ENCODE measurements at regions not wholly inside any gene's neighbourhood (a gene's known extent, or its start where the extent isn't known, plus 50 kb on each side); places are given as distances from the start of the nearest gene placed in this dataset.

- Histone ChIP-seq H3K27ac (ENCODE audit: low read length) (no peak overlapping the region), H3K27me3 (replicated peaks in 1 of 2; ENCODE audit: control insufficient read depth in 2 of 2, extremely low read depth in 1 of 2, insufficient read depth in 2 of 2, low read length in 1 of 2) (no peaks in the 10 kb centered on the region), H3K4me1 (ENCODE audit: control insufficient read depth in 1 of 2, extremely low read depth in 1 of 2, insufficient read depth in 2 of 2, low read length in 2 of 2) (no peaks in the 10 kb centered on the region), H3K4me3 (ENCODE audit: control insufficient read depth in 1 of 2, extremely low read depth in 1 of 2, low read length in 1 of 2) (no peak overlapping the region), H3K9me3 (no peaks in the 10 kb centered on the region), H3K36me3 (ENCODE audit: control insufficient read depth in 2 of 2, extremely low read depth in 1 of 2, insufficient read depth in 1 of 2, low read length in 1 of 2) (no peaks in the 10 kb centered on the region)
- Mint-ChIP-seq H3K27ac (no peak overlapping the region), H3K27me3 (no peaks in the 10 kb centered on the region), H3K9me3 (peaks cover 5 to 16% (median 11%) of the 10 kb centered on the region in 3 donors), H3K4me3 (no peak overlapping the region), H3K36me3 (no peaks in the 10 kb centered on the region), H3K4me1 (no peaks in the 10 kb centered on the region)
- CTCF ChIA-PET, result no interaction called here
- no peak for DNase-seq
- no peak for ATAC-seq (replicated peaks in 1 of 4)
- WGBS (ENCODE audit: insufficient coverage), result no CpG with 5 or more reads among the region's 1 CpG
- POLR2A ChIA-PET, result no interaction called here
Measured at GRCh38 chr13:53343361-53343744, 314.7 kb downstream of the OLFM4 start.

GRCh38 chr13:53351021-53351420, 322.4 kb downstream of the OLFM4 start:
- H3K36me3 ChIP-seq (ENCODE audit: control insufficient read depth in 2 of 2, extremely low read depth in 1 of 2, insufficient read depth in 1 of 2, low read length in 1 of 2), result no peaks in the 10 kb centered on the region
- ATAC-seq (replicated peaks in 1 of 4) (no peak), DNase-seq (no peak)
- H3K27me3 ChIP-seq (replicated peaks in 1 of 2; ENCODE audit: control insufficient read depth in 2 of 2, extremely low read depth in 1 of 2, insufficient read depth in 2 of 2, low read length in 1 of 2), result no peaks in the 10 kb centered on the region
- POLR2A ChIA-PET, result no interaction called here
- no CpG with 5 or more reads among the region's 1 CpG for WGBS (ENCODE audit: insufficient coverage)
- H3K27ac Mint-ChIP-seq, result no peak overlapping the region
- no peak overlapping the region for H3K4me3 Mint-ChIP-seq
- H3K36me3 Mint-ChIP-seq, result no peaks in the 10 kb centered on the region
- no peaks in the 10 kb centered on the region for H3K4me1 ChIP-seq (ENCODE audit: control insufficient read depth in 1 of 2, extremely low read depth in 1 of 2, insufficient read depth in 2 of 2, low read length in 2 of 2)
- no peak overlapping the region for H3K27ac ChIP-seq (ENCODE audit: low read length)
- H3K9me3 ChIP-seq, result no peaks in the 10 kb centered on the region
- H3K27me3 Mint-ChIP-seq, result no peaks in the 10 kb centered on the region
- CTCF ChIA-PET, result no interaction called here
- peaks cover 2 to 10% (median 8%) of the 10 kb centered on the region in 3 donors for H3K9me3 Mint-ChIP-seq
- H3K4me1 Mint-ChIP-seq, result no peaks in the 10 kb centered on the region
- H3K4me3 ChIP-seq (ENCODE audit: control insufficient read depth in 1 of 2, extremely low read depth in 1 of 2, low read length in 1 of 2), result no peak overlapping the region

GRCh38 chr13:53357582-53357981, 329.0 kb downstream of the OLFM4 start:
- Histone ChIP-seq H3K36me3 (ENCODE audit: control insufficient read depth in 2 of 2, extremely low read depth in 1 of 2, insufficient read depth in 1 of 2, low read length in 1 of 2) (no peaks in the 10 kb centered on the region), H3K27me3 (replicated peaks in 1 of 2; ENCODE audit: control insufficient read depth in 2 of 2, extremely low read depth in 1 of 2, insufficient read depth in 2 of 2, low read length in 1 of 2) (no peaks in the 10 kb centered on the region), H3K4me1 (ENCODE audit: control insufficient read depth in 1 of 2, extremely low read depth in 1 of 2, insufficient read depth in 2 of 2, low read length in 2 of 2) (no peaks in the 10 kb centered on the region), H3K4me3 (ENCODE audit: control insufficient read depth in 1 of 2, extremely low read depth in 1 of 2, low read length in 1 of 2) (no peak overlapping the region), H3K27ac (ENCODE audit: low read length) (no peak overlapping the region), H3K9me3 (no peaks in the 10 kb centered on the region)
- no peak overlapping the region for H3K4me3 Mint-ChIP-seq
- H3K4me1 Mint-ChIP-seq, result no peaks in the 10 kb centered on the region
- DNase-seq, result no peak
- ChIA-PET CTCF (no interaction called here), POLR2A (no interaction called here)
- no peaks in the 10 kb centered on the region for H3K27me3 Mint-ChIP-seq
- peaks cover 6 to 20% (median 10%) of the 10 kb centered on the region in 3 donors for H3K9me3 Mint-ChIP-seq
- no peaks in the 10 kb centered on the region for H3K36me3 Mint-ChIP-seq
- no peak overlapping the region for H3K27ac Mint-ChIP-seq
- 34% methylated on average over 3 of the region's 3 CpGs for WGBS (ENCODE audit: insufficient coverage)
- no peak for ATAC-seq (replicated peaks in 1 of 4)

GRCh38 chr13:53368948-53369347, 340.3 kb downstream of the OLFM4 start:
- Histone ChIP-seq H3K4me3 (ENCODE audit: control insufficient read depth in 1 of 2, extremely low read depth in 1 of 2, low read length in 1 of 2) (no peak overlapping the region), H3K9me3 (no peaks in the 10 kb centered on the region), H3K27ac (ENCODE audit: low read length) (no peak overlapping the region), H3K36me3 (ENCODE audit: control insufficient read depth in 2 of 2, extremely low read depth in 1 of 2, insufficient read depth in 1 of 2, low read length in 1 of 2) (no peaks in the 10 kb centered on the region), H3K27me3 (replicated peaks in 1 of 2; ENCODE audit: control insufficient read depth in 2 of 2, extremely low read depth in 1 of 2, insufficient read depth in 2 of 2, low read length in 1 of 2) (no peaks in the 10 kb centered on the region), H3K4me1 (ENCODE audit: control insufficient read depth in 1 of 2, extremely low read depth in 1 of 2, insufficient read depth in 2 of 2, low read length in 2 of 2) (no peaks in the 10 kb centered on the region)
- H3K27ac Mint-ChIP-seq, result no peak overlapping the region
- H3K36me3 Mint-ChIP-seq, result no peaks in the 10 kb centered on the region
- ATAC-seq (replicated peaks in 1 of 4) (no peak), DNase-seq (no peak)
- ChIA-PET CTCF (no interaction called here), POLR2A (no interaction called here)
- WGBS (ENCODE audit: insufficient coverage), result no CpG with 5 or more reads among the region's 2 CpGs
- no peak overlapping the region for H3K4me3 Mint-ChIP-seq
- peaks cover 0 to 15% (median 3%) of the 10 kb centered on the region in 3 donors for H3K9me3 Mint-ChIP-seq
- no peaks in the 10 kb centered on the region for H3K27me3 Mint-ChIP-seq
- H3K4me1 Mint-ChIP-seq, result no peaks in the 10 kb centered on the region

- Mint-ChIP-seq H3K9me3 (peaks cover 5 to 21% (median 6%) of the 10 kb centered on the region in 3 donors), H3K4me3 (no peak overlapping the region), H3K36me3 (no peaks in the 10 kb centered on the region), H3K27me3 (no peaks in the 10 kb centered on the region), H3K27ac (no peak overlapping the region), H3K4me1 (no peaks in the 10 kb centered on the region)
- Histone ChIP-seq H3K4me3 (ENCODE audit: control insufficient read depth in 1 of 2, extremely low read depth in 1 of 2, low read length in 1 of 2) (no peak overlapping the region), H3K36me3 (ENCODE audit: control insufficient read depth in 2 of 2, extremely low read depth in 1 of 2, insufficient read depth in 1 of 2, low read length in 1 of 2) (no peaks in the 10 kb centered on the region), H3K27ac (ENCODE audit: low read length) (no peak overlapping the region), H3K4me1 (ENCODE audit: control insufficient read depth in 1 of 2, extremely low read depth in 1 of 2, insufficient read depth in 2 of 2, low read length in 2 of 2) (no peaks in the 10 kb centered on the region), H3K9me3 (no peaks in the 10 kb centered on the region), H3K27me3 (replicated peaks in 1 of 2; ENCODE audit: control insufficient read depth in 2 of 2, extremely low read depth in 1 of 2, insufficient read depth in 2 of 2, low read length in 1 of 2) (no peaks in the 10 kb centered on the region)
- WGBS (ENCODE audit: insufficient coverage), result no CpG with 5 or more reads among the region's 1 CpG
- ATAC-seq (replicated peaks in 1 of 4) (no peak), DNase-seq (no peak)
- CTCF ChIA-PET, result no interaction called here
- POLR2A ChIA-PET, result no interaction called here
Measured at GRCh38 chr13:53379485-53379884, 350.9 kb downstream of the OLFM4 start.

GRCh38 chr13:53382008-53382407, 353.4 kb downstream of the OLFM4 start:
- H3K4me1 Mint-ChIP-seq, result no peaks in the 10 kb centered on the region
- 55% methylated on average over 2 of the region's 3 CpGs for WGBS (ENCODE audit: insufficient coverage)
- no peaks in the 10 kb centered on the region for H3K27me3 Mint-ChIP-seq
- DNase-seq, result no peak
- H3K9me3 Mint-ChIP-seq, result peaks cover 6 to 21% (median 13%) of the 10 kb centered on the region in 3 donors
- CTCF ChIA-PET, result no interaction called here
- Histone ChIP-seq H3K36me3 (ENCODE audit: control insufficient read depth in 2 of 2, extremely low read depth in 1 of 2, insufficient read depth in 1 of 2, low read length in 1 of 2) (no peaks in the 10 kb centered on the region), H3K4me3 (ENCODE audit: control insufficient read depth in 1 of 2, extremely low read depth in 1 of 2, low read length in 1 of 2) (no peak overlapping the region), H3K27me3 (replicated peaks in 1 of 2; ENCODE audit: control insufficient read depth in 2 of 2, extremely low read depth in 1 of 2, insufficient read depth in 2 of 2, low read length in 1 of 2) (no peaks in the 10 kb centered on the region), H3K4me1 (ENCODE audit: control insufficient read depth in 1 of 2, extremely low read depth in 1 of 2, insufficient read depth in 2 of 2, low read length in 2 of 2) (no peaks in the 10 kb centered on the region), H3K9me3 (no peaks in the 10 kb centered on the region), H3K27ac (ENCODE audit: low read length) (no peak overlapping the region)
- ATAC-seq (replicated peaks in 1 of 4), result no peak
- POLR2A ChIA-PET, result no interaction called here
- H3K36me3 Mint-ChIP-seq, result no peaks in the 10 kb centered on the region
- H3K27ac Mint-ChIP-seq, result no peak overlapping the region
- H3K4me3 Mint-ChIP-seq, result no peak overlapping the region

GRCh38 chr13:53398051-53398450, 369.4 kb downstream of the OLFM4 start:
- no peaks in the 10 kb centered on the region for H3K27me3 Mint-ChIP-seq
- POLR2A ChIA-PET, result no interaction called here
- Histone ChIP-seq H3K27ac (ENCODE audit: low read length) (no peak overlapping the region), H3K9me3 (no peaks in the 10 kb centered on the region), H3K4me1 (ENCODE audit: control insufficient read depth in 1 of 2, extremely low read depth in 1 of 2, insufficient read depth in 2 of 2, low read length in 2 of 2) (no peaks in the 10 kb centered on the region), H3K36me3 (ENCODE audit: control insufficient read depth in 2 of 2, extremely low read depth in 1 of 2, insufficient read depth in 1 of 2, low read length in 1 of 2) (no peaks in the 10 kb centered on the region), H3K4me3 (ENCODE audit: control insufficient read depth in 1 of 2, extremely low read depth in 1 of 2, low read length in 1 of 2) (no peak overlapping the region), H3K27me3 (replicated peaks in 1 of 2; ENCODE audit: control insufficient read depth in 2 of 2, extremely low read depth in 1 of 2, insufficient read depth in 2 of 2, low read length in 1 of 2) (no peaks in the 10 kb centered on the region)
- CTCF ChIA-PET, result no interaction called here
- 83% methylated on average over 2 of the region's 2 CpGs for WGBS (ENCODE audit: insufficient coverage)
- no peak overlapping the region for H3K27ac Mint-ChIP-seq
- H3K4me1 Mint-ChIP-seq, result no peaks in the 10 kb centered on the region
- peaks cover 2 to 9% (median 4%) of the 10 kb centered on the region in 3 donors for H3K9me3 Mint-ChIP-seq
- ATAC-seq (replicated peaks in 1 of 4) (no peak), DNase-seq (no peak)
- no peak overlapping the region for H3K4me3 Mint-ChIP-seq
- no peaks in the 10 kb centered on the region for H3K36me3 Mint-ChIP-seq

All from T-cell (primary cell).